Effector memory CD4-positive, alpha-beta T cell (primary cell): ENCODE measurements at regions not wholly inside any gene's neighbourhood (a gene's known extent, or its start where the extent isn't known, plus 50 kb on each side); places are given as distances from the start of the nearest gene placed in this dataset.

ENCODE experiments used
- DNase-seq, 3 donors: peaks; one replicate each; pipeline ENCODE4 v3.0.0-alpha.2; 2020
- H3K27ac ChIP-seq: 2 replicates; pipeline ENCODE4 v1.7.0; 2013; ENCODE audit warnings: mild to moderate bottlenecking, low read length, moderate library complexity; ENCODE audit not compliant: insufficient read depth, poor library complexity, severe bottlenecking
- H3K27me3 ChIP-seq: replicated peaks from 2 replicates; pipeline ENCODE4 v1.7.0; 2013; ENCODE audit warnings: mild to moderate bottlenecking, low read length; ENCODE audit not compliant: insufficient read depth, control insufficient read depth, poor library complexity, severe bottlenecking
- H3K36me3 ChIP-seq: 2 replicates; pipeline ENCODE4 v1.7.0; 2013; ENCODE audit warnings: mild to moderate bottlenecking, low read length, moderate library complexity; ENCODE audit not compliant: control insufficient read depth, insufficient read depth
- H3K4me1 ChIP-seq: 2 replicates; pipeline ENCODE4 v1.7.0; 2013; ENCODE audit warnings: low read length, mild to moderate bottlenecking; ENCODE audit not compliant: control insufficient read depth, insufficient read depth, poor library complexity, severe bottlenecking
- H3K4me3 ChIP-seq: 2 replicates; pipeline ENCODE4 v1.7.0; 2013; ENCODE audit warnings: low read length, low read depth, mild to moderate bottlenecking; ENCODE audit not compliant: insufficient read depth, poor library complexity, severe bottlenecking
- H3K9me3 ChIP-seq: 2 replicates; pipeline ENCODE4 v1.7.0; 2013; ENCODE audit warnings: mild to moderate bottlenecking, low read length, moderate library complexity; ENCODE audit not compliant: control insufficient read depth

DNA sequence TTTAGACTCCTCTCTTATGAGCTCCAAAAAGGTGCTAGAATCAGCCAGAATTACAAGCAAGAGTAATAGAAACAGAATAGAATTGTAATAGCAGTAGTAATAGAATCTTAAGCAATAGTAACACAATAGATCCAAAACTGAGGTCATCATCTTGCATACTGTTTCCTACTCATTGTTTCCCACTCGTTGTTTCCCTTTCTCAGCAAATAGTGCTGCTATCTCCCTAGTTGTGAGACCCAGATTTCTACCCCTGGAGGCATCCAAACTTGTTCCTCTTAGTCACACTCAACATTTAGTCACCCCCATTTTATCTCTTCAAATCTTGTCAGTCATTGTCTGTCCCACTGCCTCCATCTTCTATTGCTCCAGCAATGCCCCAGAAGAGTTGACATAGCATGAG lies 356.9 kb upstream of the MARCKS start:
- no peak for DNase-seq
- no peak overlapping the region for H3K4me3 ChIP-seq
- no peak overlapping the region for H3K27ac ChIP-seq
- H3K4me1 ChIP-seq: no peaks in the 10 kb centered on the region
- H3K36me3 ChIP-seq: no peaks in the 10 kb centered on the region
- no peaks in the 10 kb centered on the region for H3K9me3 ChIP-seq
- H3K27me3 ChIP-seq: no peaks in the 10 kb centered on the region

DNA sequence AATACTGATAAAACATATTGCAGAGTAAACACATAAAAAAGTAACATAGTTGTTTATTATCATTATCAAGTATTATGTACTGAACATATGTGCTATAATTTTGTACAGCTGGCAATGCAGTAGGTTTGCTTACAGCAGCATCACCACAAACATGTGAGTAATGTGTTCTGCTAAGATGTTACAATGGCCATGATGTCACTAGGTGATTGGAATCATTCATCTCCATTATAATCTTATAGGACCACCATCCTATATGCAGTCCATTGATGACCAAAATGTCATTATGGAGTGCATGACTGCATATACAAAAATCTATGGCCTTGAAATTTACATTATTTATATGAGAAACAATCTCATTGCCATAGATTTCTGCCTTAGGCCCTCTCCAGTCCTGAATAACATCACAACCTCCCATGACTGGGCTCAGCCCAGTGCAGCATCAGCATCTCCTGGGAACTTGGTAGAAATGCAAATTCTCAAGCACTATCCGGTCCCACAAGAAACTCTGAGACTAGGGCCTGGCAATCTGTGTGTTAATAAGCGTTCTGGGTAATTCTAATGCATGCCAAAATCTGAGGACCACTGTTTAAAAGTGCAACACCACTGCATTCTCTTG lies 352.0 kb upstream of the MARCKS start:
- Histone ChIP-seq H3K36me3 (no peaks in the 10 kb centered on the region), H3K27ac (no peak overlapping the region), H3K4me3 (no peak overlapping the region), H3K4me1 (no peaks in the 10 kb centered on the region), H3K27me3 (no peaks in the 10 kb centered on the region), H3K9me3 (no peaks in the 10 kb centered on the region)
- no peak for DNase-seq

DNA sequence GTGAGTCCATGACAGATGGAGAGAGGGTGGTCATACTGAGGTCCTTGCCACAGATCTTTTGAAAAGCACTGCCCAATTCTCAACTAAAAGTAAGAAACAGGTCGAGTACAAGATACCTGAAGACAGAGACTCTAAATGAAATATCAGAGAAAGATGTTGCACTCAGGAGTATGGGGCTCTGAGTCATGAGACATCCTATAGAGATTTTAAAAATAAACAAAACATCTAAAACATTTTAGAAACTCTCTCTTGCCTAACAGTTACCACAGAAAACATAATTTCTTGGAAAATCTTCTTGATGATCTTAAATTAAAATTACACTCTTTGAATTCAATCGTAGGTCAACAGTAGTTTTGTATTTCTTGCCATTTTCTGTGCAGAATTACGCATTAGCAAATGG lies 348.9 kb upstream of the MARCKS start:
- H3K4me1 ChIP-seq: no peaks in the 10 kb centered on the region
- no peak overlapping the region for H3K4me3 ChIP-seq
- H3K27ac ChIP-seq: no peak overlapping the region
- no peaks in the 10 kb centered on the region for H3K36me3 ChIP-seq
- DNase-seq: no peak
- H3K27me3 ChIP-seq: no peaks in the 10 kb centered on the region
- no peaks in the 10 kb centered on the region for H3K9me3 ChIP-seq

DNA sequence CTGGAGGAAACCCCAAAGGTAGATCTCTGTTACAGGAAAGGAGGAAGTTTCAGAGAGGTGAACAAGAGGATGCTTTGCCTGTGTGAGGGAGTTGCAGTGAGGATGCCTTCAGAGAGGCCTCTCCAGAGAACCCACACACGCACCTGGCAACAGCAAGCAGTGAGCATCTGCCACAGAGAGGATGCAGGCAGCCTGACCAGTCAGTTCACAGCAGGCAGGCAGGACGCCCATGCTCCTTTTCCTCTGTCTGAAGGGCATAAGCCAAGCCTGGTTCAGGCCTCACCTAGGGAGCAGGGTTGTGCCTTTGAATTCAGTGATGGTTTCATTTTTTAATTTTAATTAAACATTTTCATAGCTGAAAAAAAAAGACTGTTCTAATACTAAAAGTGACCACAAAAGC lies 346.0 kb upstream of the MARCKS start:
- Histone ChIP-seq H3K4me1 (no peaks in the 10 kb centered on the region), H3K36me3 (no peaks in the 10 kb centered on the region), H3K4me3 (no peak overlapping the region), H3K9me3 (no peaks in the 10 kb centered on the region), H3K27me3 (no peaks in the 10 kb centered on the region), H3K27ac (no peak overlapping the region)
- no peak for DNase-seq

DNA sequence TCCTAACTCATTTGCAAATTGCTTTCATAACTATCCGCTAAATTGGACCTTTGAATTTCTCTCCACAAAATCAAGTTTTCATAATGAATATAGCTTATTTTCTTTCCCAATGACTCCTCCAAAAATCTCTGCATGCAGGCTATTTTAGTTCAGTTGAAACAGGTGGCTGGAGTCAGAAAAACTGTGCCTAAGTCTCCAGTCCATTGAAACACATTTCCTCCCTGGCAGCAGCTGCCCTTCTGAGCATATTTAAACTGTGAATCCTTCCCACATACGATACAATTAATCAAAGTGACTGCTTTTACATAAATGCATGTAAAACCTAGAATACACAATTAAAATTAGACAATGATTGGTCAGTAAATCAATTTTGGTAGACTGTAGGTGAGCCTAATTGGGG lies 344.6 kb upstream of the MARCKS start:
- no peaks in the 10 kb centered on the region for H3K36me3 ChIP-seq
- no peaks in the 10 kb centered on the region for H3K27me3 ChIP-seq
- no peaks in the 10 kb centered on the region for H3K9me3 ChIP-seq
- DNase-seq: no peak
- H3K27ac ChIP-seq: no peak overlapping the region
- no peak overlapping the region for H3K4me3 ChIP-seq
- no peaks in the 10 kb centered on the region for H3K4me1 ChIP-seq

DNA sequence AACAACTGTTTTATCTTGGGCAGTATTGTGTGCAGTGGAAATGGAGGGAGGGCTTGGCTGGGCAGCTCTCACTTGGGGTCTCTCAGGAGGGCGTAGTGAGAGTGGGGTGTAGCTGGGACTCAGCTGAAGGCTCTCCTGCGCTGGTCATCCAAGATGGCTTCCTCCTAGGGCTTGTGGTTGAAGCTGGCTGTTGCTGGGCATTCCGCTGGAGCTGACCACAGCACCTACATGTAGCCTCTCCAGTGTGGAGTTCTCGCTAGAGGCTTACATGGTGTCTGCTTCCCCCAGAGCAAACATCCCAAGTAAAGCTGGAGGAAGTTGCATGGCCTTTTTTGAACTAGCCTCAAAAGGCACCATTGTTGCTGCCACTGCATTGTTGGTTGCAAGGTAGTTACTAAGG lies 344.1 kb upstream of the MARCKS start:
- Histone ChIP-seq H3K27me3 (no peaks in the 10 kb centered on the region), H3K36me3 (no peaks in the 10 kb centered on the region), H3K4me1 (no peaks in the 10 kb centered on the region), H3K9me3 (no peaks in the 10 kb centered on the region), H3K4me3 (no peak overlapping the region), H3K27ac (no peak overlapping the region)
- DNase-seq: no peak

DNA sequence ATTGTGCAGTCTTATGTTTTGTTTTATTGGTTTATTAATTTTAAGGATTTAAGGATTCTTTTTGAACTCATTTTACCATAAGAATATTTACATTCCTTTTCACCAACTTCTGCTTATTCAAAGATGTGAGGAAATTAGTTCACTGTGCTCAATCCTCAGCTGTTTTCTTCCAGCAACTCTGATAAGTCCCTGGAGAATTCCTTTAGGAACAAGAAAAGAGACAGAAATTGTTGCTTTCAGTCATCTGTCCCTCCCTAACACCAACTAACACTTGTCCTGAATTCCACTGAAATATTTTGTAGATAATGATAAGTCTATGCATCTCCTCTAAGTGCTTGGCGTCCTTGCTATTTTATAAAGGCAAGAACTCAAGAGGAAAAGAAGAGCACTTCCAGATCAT lies 334.8 kb upstream of the MARCKS start:
- H3K4me1 ChIP-seq: no peaks in the 10 kb centered on the region
- H3K27me3 ChIP-seq: no peaks in the 10 kb centered on the region
- H3K9me3 ChIP-seq: no peaks in the 10 kb centered on the region
- H3K27ac ChIP-seq: no peak overlapping the region
- no peaks in the 10 kb centered on the region for H3K36me3 ChIP-seq
- no peak for DNase-seq
- no peak overlapping the region for H3K4me3 ChIP-seq

DNA sequence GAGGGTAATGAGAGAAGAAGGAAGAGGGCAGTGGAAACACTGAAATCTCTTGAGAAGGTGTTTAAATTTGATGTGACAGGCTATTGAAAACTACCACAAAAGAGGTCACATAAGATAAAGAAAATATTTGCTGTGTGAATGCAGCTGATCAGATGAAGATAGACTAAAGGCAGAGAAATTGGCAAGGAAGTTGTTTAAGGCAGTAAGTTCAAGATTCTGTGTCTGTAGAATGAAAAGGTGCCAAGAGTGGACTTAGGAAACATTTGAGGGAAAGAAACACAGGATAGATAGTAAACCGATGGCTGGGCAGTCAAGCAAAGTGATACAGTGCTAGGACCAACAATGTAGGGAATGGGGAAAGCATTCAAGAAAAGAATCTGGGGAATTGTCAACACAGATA lies 332.3 kb upstream of the MARCKS start:
- Histone ChIP-seq H3K9me3 (no peaks in the 10 kb centered on the region), H3K4me3 (no peak overlapping the region), H3K36me3 (no peaks in the 10 kb centered on the region), H3K4me1 (no peaks in the 10 kb centered on the region), H3K27me3 (no peaks in the 10 kb centered on the region), H3K27ac (no peak overlapping the region)
- DNase-seq: no peak

DNA sequence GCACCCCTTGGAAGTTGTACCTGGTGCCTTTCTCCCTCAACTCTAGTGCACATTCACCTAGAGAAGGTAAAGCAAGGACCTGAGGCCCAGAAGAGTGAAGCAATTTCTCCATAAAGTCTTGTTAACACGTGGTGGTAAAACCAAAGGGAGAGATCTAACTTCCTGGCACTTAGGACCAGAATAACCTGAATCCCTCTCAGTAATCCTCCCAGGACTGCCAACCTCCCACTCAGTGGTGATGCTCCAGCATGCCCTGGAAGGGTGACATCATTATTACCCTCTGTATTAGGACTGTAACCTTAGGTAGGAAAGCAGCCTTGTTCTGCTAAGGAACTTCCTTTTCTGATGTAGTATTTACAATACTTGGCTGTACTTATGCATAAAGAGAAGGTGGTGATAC lies 330.6 kb upstream of the MARCKS start:
- Histone ChIP-seq H3K4me1 (no peaks in the 10 kb centered on the region), H3K4me3 (no peak overlapping the region), H3K27me3 (no peaks in the 10 kb centered on the region), H3K27ac (no peak overlapping the region), H3K36me3 (no peaks in the 10 kb centered on the region), H3K9me3 (no peaks in the 10 kb centered on the region)
- DNase-seq: no peak

DNA sequence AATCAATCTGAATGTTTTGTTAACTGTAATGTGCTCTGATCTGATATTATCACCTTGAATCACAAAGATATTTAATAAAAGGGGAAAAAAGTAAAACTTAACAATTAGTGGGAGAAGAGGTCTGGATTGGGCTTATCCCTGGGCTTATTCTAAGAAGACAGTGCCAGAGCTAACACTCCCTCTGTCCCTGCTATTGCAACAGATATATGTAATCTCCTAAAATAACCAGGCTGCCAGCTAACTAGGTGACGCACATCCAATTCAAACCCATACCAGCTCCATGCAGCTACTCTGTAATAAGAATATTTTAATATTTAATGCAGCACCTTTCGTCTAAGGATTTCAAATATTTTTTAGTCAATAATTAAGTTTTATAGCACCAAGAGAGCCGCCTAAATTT lies 330.1 kb upstream of the MARCKS start:
- no peak overlapping the region for H3K4me3 ChIP-seq
- H3K9me3 ChIP-seq: no peaks in the 10 kb centered on the region
- H3K27me3 ChIP-seq: no peaks in the 10 kb centered on the region
- H3K4me1 ChIP-seq: no peaks in the 10 kb centered on the region
- DNase-seq: no peak
- no peak overlapping the region for H3K27ac ChIP-seq
- H3K36me3 ChIP-seq: no peaks in the 10 kb centered on the region

DNA sequence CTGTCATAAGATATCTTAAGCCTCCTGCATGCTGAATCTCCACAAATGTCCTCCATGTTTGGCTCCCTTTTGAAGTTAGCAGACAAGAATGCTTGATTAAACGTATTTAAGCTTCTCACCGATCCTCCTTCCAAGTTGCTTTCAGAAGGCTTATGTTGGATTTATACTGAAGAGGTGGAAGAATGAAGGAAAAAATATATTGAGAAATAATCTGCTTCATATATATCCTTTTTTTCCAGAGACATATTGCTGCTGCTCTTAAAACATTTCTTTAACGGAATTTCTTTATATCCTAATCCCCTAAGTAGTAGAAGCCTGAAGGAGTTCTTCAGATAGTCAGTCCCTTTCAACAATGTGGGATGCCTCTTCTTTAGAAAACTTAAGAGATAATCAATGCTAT lies 329.0 kb upstream of the MARCKS start:
- Histone ChIP-seq H3K9me3 (no peaks in the 10 kb centered on the region), H3K4me1 (no peaks in the 10 kb centered on the region), H3K4me3 (no peak overlapping the region), H3K27ac (no peak overlapping the region), H3K36me3 (no peaks in the 10 kb centered on the region), H3K27me3 (no peaks in the 10 kb centered on the region)
- no peak for DNase-seq
